ENCODE measurements at regions not wholly inside any gene's neighbourhood (a gene's known extent, or its start where the extent isn't known, plus 50 kb on each side); places are given as distances from the start of the nearest gene placed in this dataset.

DNA sequence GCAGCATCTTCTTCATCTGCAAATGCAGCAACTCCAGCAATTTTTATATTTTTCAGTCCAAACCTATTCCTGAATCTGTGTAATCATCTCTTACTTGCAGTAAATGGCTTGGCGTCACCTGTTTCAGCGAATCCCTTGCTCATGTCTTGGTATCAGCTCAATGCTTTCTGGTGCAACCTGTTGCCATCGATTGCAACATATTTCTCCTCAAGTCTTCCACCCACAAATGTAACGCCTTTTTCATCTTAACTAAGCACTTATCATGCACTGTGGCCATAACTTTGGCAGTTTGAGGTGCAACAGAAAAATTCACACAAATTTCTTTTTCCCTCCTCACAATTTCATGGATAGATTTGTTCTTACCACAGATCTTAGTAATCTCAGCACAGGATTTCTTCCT lies 168.3 kb downstream of the HERPUD2 start:
- no peak for DNase-seq (ENCODE audit: low read depth)
- TF ChIP-seq, protein P1, sequence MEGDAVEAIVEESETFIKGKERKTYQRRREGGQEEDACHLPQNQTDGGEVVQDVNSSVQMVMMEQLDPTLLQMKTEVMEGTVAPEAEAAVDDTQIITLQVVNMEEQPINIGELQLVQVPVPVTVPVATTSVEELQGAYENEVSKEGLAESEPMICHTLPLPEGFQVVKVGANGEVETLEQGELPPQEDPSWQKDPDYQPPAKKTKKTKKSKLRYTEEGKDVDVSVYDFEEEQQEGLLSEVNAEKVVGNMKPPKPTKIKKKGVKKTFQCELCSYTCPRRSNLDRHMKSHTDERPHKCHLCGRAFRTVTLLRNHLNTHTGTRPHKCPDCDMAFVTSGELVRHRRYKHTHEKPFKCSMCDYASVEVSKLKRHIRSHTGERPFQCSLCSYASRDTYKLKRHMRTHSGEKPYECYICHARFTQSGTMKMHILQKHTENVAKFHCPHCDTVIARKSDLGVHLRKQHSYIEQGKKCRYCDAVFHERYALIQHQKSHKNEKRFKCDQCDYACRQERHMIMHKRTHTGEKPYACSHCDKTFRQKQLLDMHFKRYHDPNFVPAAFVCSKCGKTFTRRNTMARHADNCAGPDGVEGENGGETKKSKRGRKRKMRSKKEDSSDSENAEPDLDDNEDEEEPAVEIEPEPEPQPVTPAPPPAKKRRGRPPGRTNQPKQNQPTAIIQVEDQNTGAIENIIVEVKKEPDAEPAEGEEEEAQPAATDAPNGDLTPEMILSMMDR (IDR thresholded peaks at IDR 0.05; ENCODE audit: low read length, missing control alignments), result no peak
- H3K4me3 ChIP-seq (replicated peaks; ENCODE audit: low read depth, low read length), result no peak overlapping the region

- no peak for DNase-seq (ENCODE audit: low read depth)
- no peak overlapping the region for H3K4me3 ChIP-seq (replicated peaks; ENCODE audit: low read depth, low read length)
- TF ChIP-seq, protein P1 (IDR thresholded peaks at IDR 0.05; ENCODE audit: low read length, missing control alignments), result no peak
Measured at GRCh38 chr7:35524112-35524804, 170.7 kb downstream of the HERPUD2 start.

- no peak overlapping the region for H3K4me3 ChIP-seq (replicated peaks; ENCODE audit: low read depth, low read length)
- TF ChIP-seq, protein P1 (IDR thresholded peaks at IDR 0.05; ENCODE audit: low read length, missing control alignments), result no peak
- DNase-seq (ENCODE audit: low read depth), result no peak
Measured at GRCh38 chr7:35523292-35523691, 171.6 kb downstream of the HERPUD2 start.

GRCh38 chr7:35522697-35523096 lies 172.2 kb downstream of the HERPUD2 start:
- DNase-seq (ENCODE audit: low read depth), result no peak
- TF ChIP-seq, protein P1 (IDR thresholded peaks at IDR 0.05; ENCODE audit: low read length, missing control alignments), result no peak
- H3K4me3 ChIP-seq (replicated peaks; ENCODE audit: low read depth, low read length), result no peak overlapping the region

- H3K4me3 ChIP-seq (replicated peaks; ENCODE audit: low read depth, low read length), result no peak overlapping the region
- no peak for DNase-seq (ENCODE audit: low read depth)
- TF ChIP-seq, protein P1 (IDR thresholded peaks at IDR 0.05; ENCODE audit: low read length, missing control alignments), result no peak
Measured at GRCh38 chr7:35521941-35522340, 173.0 kb downstream of the HERPUD2 start.

DNA sequence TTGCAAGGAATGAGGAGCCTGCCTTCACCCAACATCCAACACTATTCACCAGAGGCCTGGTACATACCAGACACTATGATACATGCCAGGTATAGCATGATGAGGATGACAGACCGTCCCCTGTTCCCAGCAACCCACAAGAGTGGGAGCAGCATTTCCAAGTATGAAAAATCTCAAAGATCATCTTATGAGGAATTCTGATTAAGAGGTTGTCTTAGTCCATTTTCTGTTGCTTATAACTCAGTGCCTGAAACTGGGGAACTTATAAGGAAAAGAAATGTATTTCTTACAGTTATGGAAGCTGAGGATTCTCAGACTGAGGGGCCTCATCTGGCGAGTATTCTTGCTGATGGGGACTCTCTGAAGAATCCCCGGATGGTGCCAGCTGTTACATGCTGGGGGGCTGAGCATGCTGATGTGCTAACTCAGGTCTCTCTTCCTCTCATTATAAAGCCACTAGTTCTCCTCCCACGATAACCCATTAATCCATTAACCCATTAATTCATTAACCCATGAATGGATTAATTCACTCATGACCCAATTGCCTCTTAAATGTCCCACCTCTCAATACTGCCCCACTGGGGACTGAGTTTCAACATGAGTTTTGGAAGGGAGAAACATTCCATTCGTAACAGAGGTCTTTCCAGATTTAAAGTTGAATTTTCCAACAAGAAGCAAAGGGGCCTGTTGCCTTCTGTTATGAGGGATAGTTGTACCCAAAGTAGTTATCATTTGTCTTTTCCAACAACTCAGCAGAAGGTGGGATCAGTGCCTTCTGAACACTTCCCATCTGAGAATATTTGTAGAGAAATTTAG lies 173.9 kb downstream of the HERPUD2 start:
- TF ChIP-seq, protein P1 (IDR thresholded peaks at IDR 0.05; ENCODE audit: low read length, missing control alignments), result no peak
- no peak for DNase-seq (ENCODE audit: low read depth)
- no peak overlapping the region for H3K4me3 ChIP-seq (replicated peaks; ENCODE audit: low read depth, low read length)
